HG03175 (cell line): ENCODE measurements at regions not wholly inside any gene's neighbourhood (a gene's known extent, or its start where the extent isn't known, plus 50 kb on each side); places are given as distances from the start of the nearest gene placed in this dataset.
"Not testable (repeated sequence)": the region's sequence is repeated elsewhere in the genome, so short reads cannot be mapped to it uniquely, and the experiment has no call there.

Source experiments
- ATAC-seq: cut with Tn5 transposase; IDR thresholded peaks from one replicate; pipeline ENCODE4 v1.9.1; 2021; ENCODE audit warnings: mild to moderate bottlenecking, moderate library complexity; ENCODE audit not compliant: unreplicated experiment

- ATAC-seq: no peak
Observed at GRCh38 chr7:91565499-91566401, 301.5 kb downstream of the FZD1 start.

GRCh38 chr7:91566402-91566732 is 302.1 kb downstream of the FZD1 start:
- ATAC-seq: no peak

GRCh38 chr7:91567081-91568012 is 303.1 kb downstream of the FZD1 start:
- ATAC-seq: no peak

GRCh38 chr7:91568138-91568537 is 303.9 kb downstream of the FZD1 start:
- ATAC-seq: no peak

GRCh38 chr7:91569728-91570457 is 305.7 kb downstream of the FZD1 start:
- ATAC-seq: no peak

- ATAC-seq: no peak
Observed at GRCh38 chr7:91570560-91570959, 306.3 kb downstream of the FZD1 start.

GRCh38 chr7:91571601-91572000 is 307.4 kb downstream of the FZD1 start:
- ATAC-seq: no peak

- no peak for ATAC-seq
Observed at GRCh38 chr7:91573405-91573804, 307.1 kb downstream of the MTERF1 start.

GRCh38 chr7:91576459-91576858 is 304.0 kb downstream of the MTERF1 start:
- ATAC-seq: not testable (repeated sequence)

- ATAC-seq: no peak
Observed at GRCh38 chr7:91579837-91580236, 300.7 kb downstream of the MTERF1 start.

- no peak for ATAC-seq
Observed at GRCh38 chr7:91582799-91583477, 297.6 kb downstream of the MTERF1 start.

GRCh38 chr7:91596287-91596686 is 284.2 kb downstream of the MTERF1 start:
- ATAC-seq: no peak

GRCh38 chr7:91598791-91599190 is 281.7 kb downstream of the MTERF1 start:
- ATAC-seq: no peak

- no peak for ATAC-seq
Observed at GRCh38 chr7:91600112-91600511, 280.4 kb downstream of the MTERF1 start.

GRCh38 chr7:91603707-91604106 is 276.8 kb downstream of the MTERF1 start:
- no peak for ATAC-seq

GRCh38 chr7:91608606-91609005 is 271.9 kb downstream of the MTERF1 start:
- ATAC-seq: no peak

- ATAC-seq: no peak
Observed at GRCh38 chr7:91609525-91609924, 271.0 kb downstream of the MTERF1 start.

GRCh38 chr7:91614431-91614830 is 266.1 kb downstream of the MTERF1 start:
- ATAC-seq: no peak

- no peak for ATAC-seq
Observed at GRCh38 chr7:91618776-91619765, 261.4 kb downstream of the MTERF1 start.
